ENCODE measurements at regions not wholly inside any gene's neighbourhood (a gene's known extent, or its start where the extent isn't known, plus 50 kb on each side); places are given as distances from the start of the nearest gene placed in this dataset.

GRCh38 chr14:100979780-100980179, 76.3 kb upstream of the RTL1 start:
- no peak for DNase-seq
- H3K79me1 ChIP-seq (replicated peaks; ENCODE audit: low read length, poor library complexity, severe bottlenecking), result no peaks in the 10 kb centered on the region
- no peak overlapping the region for H3K23ac ChIP-seq (ENCODE audit: low read length in 2 of 2)
- no peak overlapping the region for H3K18ac ChIP-seq (ENCODE audit: low read depth in 1 of 2, low read length in 2 of 2)
- H2BK120ac ChIP-seq (ENCODE audit: low read depth, low read length), result no peak overlapping the region
- H2BK5ac ChIP-seq (ENCODE audit: low read depth, low read length, poor library complexity, severe bottlenecking), result no peak overlapping the region
- H3K9ac ChIP-seq (ENCODE audit: low read length), result no peak overlapping the region
- no peak overlapping the region for H3K4me3 ChIP-seq (ENCODE audit: insufficient read depth in 1 of 2, low read depth in 1 of 2, low read length in 2 of 2)
- H3K4me2 ChIP-seq (ENCODE audit: low read length, poor library complexity, severe bottlenecking), result no peak overlapping the region
- H2BK15ac ChIP-seq (ENCODE audit: low read depth, poor library complexity, severe bottlenecking), result no peak overlapping the region
- H3K4ac ChIP-seq (ENCODE audit: low read depth in 1 of 2, low read length in 2 of 2), result no peak overlapping the region
- H4K91ac ChIP-seq (ENCODE audit: low read length), result no peak overlapping the region
- H3K27me3 ChIP-seq (ENCODE audit: control insufficient read depth in 1 of 2, insufficient read depth in 1 of 2, low read length in 2 of 2), result no peaks in the 10 kb centered on the region
- no peak overlapping the region for H3K14ac ChIP-seq (ENCODE audit: low read length in 2 of 2)
- no peaks in the 10 kb centered on the region for H3K9me3 ChIP-seq (ENCODE audit: control insufficient read depth, low read length)
- H3K27ac ChIP-seq (ENCODE audit: low read length, poor library complexity, severe bottlenecking), result no peak overlapping the region
- WGBS, result 45% methylated on average over 3 of the region's 3 CpGs
- H2BK12ac ChIP-seq (ENCODE audit: low read length in 2 of 2), result no peak overlapping the region
- no peak overlapping the region for H2AFZ ChIP-seq (ENCODE audit: low read depth, low read length)
- peaks cover 0 to 81% of the 10 kb centered on the region in 2 experiments for H3K36me3 ChIP-seq (ENCODE audit: control insufficient read depth in 1 of 2, insufficient read depth in 2 of 2, low read depth in 1 of 2, low read length in 2 of 2)
- H2AK5ac ChIP-seq (ENCODE audit: low read length, severe bottlenecking), result no peak overlapping the region
- H3K4me1 ChIP-seq (ENCODE audit: control insufficient read depth, insufficient read depth, low read depth, low read length), result peaks cover 2% of the 10 kb centered on the region
- no peak overlapping the region for H4K8ac ChIP-seq (ENCODE audit: low read length)

DNA sequence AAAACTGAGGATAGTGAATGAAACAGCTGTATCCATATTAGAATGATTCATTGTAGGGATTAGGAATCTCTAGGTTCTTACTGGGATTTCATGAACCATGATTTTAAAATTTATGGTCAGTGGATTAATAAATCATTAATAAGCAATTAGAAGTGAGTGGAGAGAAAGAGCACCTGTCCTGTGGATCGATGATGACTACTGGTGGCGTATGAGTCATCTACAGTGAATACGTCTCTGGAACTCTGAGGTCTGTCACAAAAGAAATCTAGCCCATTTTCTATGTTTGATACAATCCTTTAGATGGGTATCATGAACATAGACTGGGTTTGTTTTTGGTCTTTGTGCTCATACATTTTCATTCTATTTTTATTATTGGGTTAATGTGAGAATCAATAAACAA, 77.3 kb upstream of the RTL1 start:
- H2AFZ ChIP-seq (ENCODE audit: low read depth, low read length), result no peak overlapping the region
- no peak overlapping the region for H3K18ac ChIP-seq (ENCODE audit: low read depth in 1 of 2, low read length in 2 of 2)
- H3K4me1 ChIP-seq (ENCODE audit: control insufficient read depth, insufficient read depth, low read depth, low read length), result peaks cover 2% of the 10 kb centered on the region
- H3K4me3 ChIP-seq (ENCODE audit: insufficient read depth in 1 of 2, low read depth in 1 of 2, low read length in 2 of 2), result no peak overlapping the region
- no peak overlapping the region for H3K4me2 ChIP-seq (ENCODE audit: low read length, poor library complexity, severe bottlenecking)
- no peaks in the 10 kb centered on the region for H3K9me3 ChIP-seq (ENCODE audit: control insufficient read depth, low read length)
- no peak overlapping the region for H3K27ac ChIP-seq (ENCODE audit: low read length, poor library complexity, severe bottlenecking)
- WGBS, result 71% methylated on average over 3 of the region's 3 CpGs
- H2BK12ac ChIP-seq (ENCODE audit: low read length in 2 of 2), result no peak overlapping the region
- H3K9ac ChIP-seq (ENCODE audit: low read length), result no peak overlapping the region
- H2BK5ac ChIP-seq (ENCODE audit: low read depth, low read length, poor library complexity, severe bottlenecking), result no peak overlapping the region
- H2BK120ac ChIP-seq (ENCODE audit: low read depth, low read length), result no peak overlapping the region
- no peak overlapping the region for H4K91ac ChIP-seq (ENCODE audit: low read length)
- H3K79me1 ChIP-seq (replicated peaks; ENCODE audit: low read length, poor library complexity, severe bottlenecking), result no peaks in the 10 kb centered on the region
- H3K36me3 ChIP-seq (ENCODE audit: control insufficient read depth in 1 of 2, insufficient read depth in 2 of 2, low read depth in 1 of 2, low read length in 2 of 2), result peaks cover 0 to 80% of the 10 kb centered on the region in 2 experiments
- no peak overlapping the region for H4K8ac ChIP-seq (ENCODE audit: low read length)
- H3K4ac ChIP-seq (ENCODE audit: low read depth in 1 of 2, low read length in 2 of 2), result no peak overlapping the region
- no peak for DNase-seq
- H3K23ac ChIP-seq (ENCODE audit: low read length in 2 of 2), result no peak overlapping the region
- H2AK5ac ChIP-seq (ENCODE audit: low read length, severe bottlenecking), result no peak overlapping the region
- no peak overlapping the region for H3K14ac ChIP-seq (ENCODE audit: low read length in 2 of 2)
- H2BK15ac ChIP-seq (ENCODE audit: low read depth, poor library complexity, severe bottlenecking), result no peak overlapping the region
- H3K27me3 ChIP-seq (ENCODE audit: control insufficient read depth in 1 of 2, insufficient read depth in 1 of 2, low read length in 2 of 2), result no peaks in the 10 kb centered on the region

DNA sequence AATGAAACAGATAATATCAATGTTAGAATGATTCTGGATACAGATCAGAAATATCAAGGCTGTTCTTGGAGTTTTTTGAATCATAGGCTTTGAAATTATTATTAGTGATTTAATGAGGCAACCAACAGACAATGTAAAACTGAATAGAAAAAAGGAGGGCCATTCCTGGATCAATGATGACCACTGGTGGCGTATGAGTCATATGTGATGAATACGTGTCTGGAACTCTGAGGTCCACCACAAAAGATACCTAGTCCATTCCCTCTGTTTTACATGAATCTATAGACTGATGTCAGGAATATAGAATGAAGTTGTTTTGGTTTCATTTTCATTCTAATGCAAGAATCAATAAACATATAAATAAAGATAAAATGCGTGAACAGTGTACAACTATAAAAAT, 78.3 kb upstream of the RTL1 start:
- Histone ChIP-seq H2AK5ac (ENCODE audit: low read length, severe bottlenecking) (no peak overlapping the region), H2BK12ac (ENCODE audit: low read length in 2 of 2) (no peak overlapping the region), H3K36me3 (ENCODE audit: control insufficient read depth in 1 of 2, insufficient read depth in 2 of 2, low read depth in 1 of 2, low read length in 2 of 2) (peaks cover 0 to 81% of the 10 kb centered on the region in 2 experiments), H2BK15ac (ENCODE audit: low read depth, poor library complexity, severe bottlenecking) (no peak overlapping the region), H3K4me1 (ENCODE audit: control insufficient read depth, insufficient read depth, low read depth, low read length) (peaks cover 2% of the 10 kb centered on the region), H4K91ac (ENCODE audit: low read length) (no peak overlapping the region), H3K18ac (ENCODE audit: low read depth in 1 of 2, low read length in 2 of 2) (no peak overlapping the region), H2BK120ac (ENCODE audit: low read depth, low read length) (no peak overlapping the region), H2BK5ac (ENCODE audit: low read depth, low read length, poor library complexity, severe bottlenecking) (no peak overlapping the region), H3K27ac (ENCODE audit: low read length, poor library complexity, severe bottlenecking) (no peak overlapping the region), H4K8ac (ENCODE audit: low read length) (no peak overlapping the region), H3K23ac (ENCODE audit: low read length in 2 of 2) (no peak overlapping the region), H2AFZ (ENCODE audit: low read depth, low read length) (no peak overlapping the region), H3K4me2 (ENCODE audit: low read length, poor library complexity, severe bottlenecking) (no peak overlapping the region), H3K9ac (ENCODE audit: low read length) (no peak overlapping the region), H3K4me3 (ENCODE audit: insufficient read depth in 1 of 2, low read depth in 1 of 2, low read length in 2 of 2) (no peak overlapping the region), H3K4ac (ENCODE audit: low read depth in 1 of 2, low read length in 2 of 2) (no peak overlapping the region), H3K79me1 (replicated peaks; ENCODE audit: low read length, poor library complexity, severe bottlenecking) (no peaks in the 10 kb centered on the region), H3K14ac (ENCODE audit: low read length in 2 of 2) (no peak overlapping the region), H3K9me3 (ENCODE audit: control insufficient read depth, low read length) (no peaks in the 10 kb centered on the region), H3K27me3 (ENCODE audit: control insufficient read depth in 1 of 2, insufficient read depth in 1 of 2, low read length in 2 of 2) (no peaks in the 10 kb centered on the region)
- 100% methylated on average over 1 of the region's 3 CpGs for WGBS
- no peak for DNase-seq

- Histone ChIP-seq H3K18ac (ENCODE audit: low read depth in 1 of 2, low read length in 2 of 2) (no peak overlapping the region), H4K91ac (ENCODE audit: low read length) (no peak overlapping the region), H3K27ac (ENCODE audit: low read length, poor library complexity, severe bottlenecking) (peak overlapping the region; percentile 30), H3K23ac (ENCODE audit: low read length in 2 of 2) (no peak overlapping the region), H3K14ac (ENCODE audit: low read length in 2 of 2) (no peak overlapping the region), H3K27me3 (ENCODE audit: control insufficient read depth in 1 of 2, insufficient read depth in 1 of 2, low read length in 2 of 2) (no peaks in the 10 kb centered on the region), H3K9ac (ENCODE audit: low read length) (no peak overlapping the region), H4K8ac (ENCODE audit: low read length) (no peak overlapping the region), H3K79me1 (replicated peaks; ENCODE audit: low read length, poor library complexity, severe bottlenecking) (no peaks in the 10 kb centered on the region), H2BK120ac (ENCODE audit: low read depth, low read length) (no peak overlapping the region), H3K4me1 (ENCODE audit: control insufficient read depth, insufficient read depth, low read depth, low read length) (peaks cover 2% of the 10 kb centered on the region), H2BK15ac (ENCODE audit: low read depth, poor library complexity, severe bottlenecking) (no peak overlapping the region), H2BK12ac (ENCODE audit: low read length in 2 of 2) (no peak overlapping the region), H3K4me3 (ENCODE audit: insufficient read depth in 1 of 2, low read depth in 1 of 2, low read length in 2 of 2) (no peak overlapping the region), H3K9me3 (ENCODE audit: control insufficient read depth, low read length) (no peaks in the 10 kb centered on the region), H3K4me2 (ENCODE audit: low read length, poor library complexity, severe bottlenecking) (no peak overlapping the region), H3K4ac (ENCODE audit: low read depth in 1 of 2, low read length in 2 of 2) (no peak overlapping the region), H2AFZ (ENCODE audit: low read depth, low read length) (no peak overlapping the region), H2AK5ac (ENCODE audit: low read length, severe bottlenecking) (no peak overlapping the region), H3K36me3 (ENCODE audit: control insufficient read depth in 1 of 2, insufficient read depth in 2 of 2, low read depth in 1 of 2, low read length in 2 of 2) (peaks cover 0 to 81% of the 10 kb centered on the region in 2 experiments), H2BK5ac (ENCODE audit: low read depth, low read length, poor library complexity, severe bottlenecking) (no peak overlapping the region)
- WGBS, result 68% methylated on average over 3 of the region's 4 CpGs
- DNase-seq, result no peak
Observed at GRCh38 chr14:100982353-100982752, 78.8 kb upstream of the RTL1 start.
